Hypothalamus (tissue), 51 donors: ENCODE measurements at regions not wholly inside any gene's neighbourhood (a gene's known extent, or its start where the extent isn't known, plus 50 kb on each side); places are given as distances from the start of the nearest gene placed in this dataset.
"Not testable (repeated sequence)": the region's sequence is repeated elsewhere in the genome, so short reads cannot be mapped to it uniquely, and the experiment has no call there.

Experiments used
- DNase-seq, 51 donors: peaks; one replicate each; lab custom pipeline; 2025; lab: John Stamatoyannopoulos, UW

GRCh38 chr10:61063034-61063433 lies 119.0 kb upstream of the RHOBTB1 start:
- peak in 21 of 51 donors; percentile 0 to 41 (median 21) for DNase-seq

GRCh38 chr10:61061923-61062504 lies 118.0 kb upstream of the RHOBTB1 start:
- DNase-seq = peak in 1 of 51 donors; percentile 6

- no peak for DNase-seq
These were observed 115.7 kb upstream of the RHOBTB1 start for GRCh38 chr10:61059636-61060035.

- no peak for DNase-seq
These were observed 108.7 kb upstream of the RHOBTB1 start for GRCh38 chr10:61052469-61053205.

- DNase-seq = no peak
These were observed 107.4 kb upstream of the RHOBTB1 start for GRCh38 chr10:61051344-61051743.

GRCh38 chr10:61050120-61050745 lies 106.2 kb upstream of the RHOBTB1 start:
- no peak for DNase-seq

GRCh38 chr10:61049386-61049785 lies 105.4 kb upstream of the RHOBTB1 start:
- DNase-seq = no peak

GRCh38 chr10:61047788-61048560 lies 104.0 kb upstream of the RHOBTB1 start:
- no peak for DNase-seq

GRCh38 chr10:61047081-61047480 lies 103.1 kb upstream of the RHOBTB1 start:
- no peak for DNase-seq

- not testable (repeated sequence) for DNase-seq
These were observed 101.5 kb upstream of the RHOBTB1 start for GRCh38 chr10:61045480-61045879.

- no peak for DNase-seq
These were observed 98.5 kb upstream of the RHOBTB1 start for GRCh38 chr10:61042533-61042932.

GRCh38 chr10:61040399-61041016 lies 96.5 kb upstream of the RHOBTB1 start:
- DNase-seq = no peak

- no peak for DNase-seq
These were observed 95.9 kb upstream of the RHOBTB1 start for GRCh38 chr10:61039868-61040267.

- not testable (repeated sequence) for DNase-seq
These were observed 93.4 kb upstream of the RHOBTB1 start for GRCh38 chr10:61037261-61037830.

GRCh38 chr10:61036148-61036547 lies 92.2 kb upstream of the RHOBTB1 start:
- DNase-seq = not testable (repeated sequence)

GRCh38 chr10:61031341-61031740 lies 87.4 kb upstream of the RHOBTB1 start:
- DNase-seq = no peak

- DNase-seq = no peak
These were observed 85.4 kb upstream of the RHOBTB1 start for GRCh38 chr10:61029411-61029810.

GRCh38 chr10:61028861-61029361 lies 84.9 kb upstream of the RHOBTB1 start:
- no peak for DNase-seq

- DNase-seq = peak in 17 of 51 donors; percentile 1 to 52 (median 11)
These were observed 80.8 kb upstream of the RHOBTB1 start for GRCh38 chr10:61024856-61025201.

GRCh38 chr10:61024151-61024855 lies 80.3 kb upstream of the RHOBTB1 start:
- DNase-seq = no peak
